HepG2 (cell line): ENCODE measurements at regions not wholly inside any gene's neighbourhood (a gene's known extent, or its start where the extent isn't known, plus 50 kb on each side); places are given as distances from the start of the nearest gene placed in this dataset.

Experiments used
- ERF ChIP-seq: IDR thresholded peaks from 2 replicates; pipeline ENCODE4 v1.6.1; 2018; ENCODE audit warnings: missing biosample characterization, missing genetic modification reagents
- RELA ChIP-seq: sonication (generic); formaldehyde crosslinking; IDR thresholded peaks from 2 replicates; pipeline ENCODE4 v1.4.0; 2020; ENCODE audit warnings: missing genetic modification reagents
- REXO4 ChIP-seq: sonication (generic); formaldehyde crosslinking; IDR thresholded peaks from 2 replicates; pipeline ENCODE4 v1.8.0; 2022; ENCODE audit warnings: missing genetic modification reagents, mild to moderate bottlenecking, borderline replicate concordance
- TCF12 ChIP-seq, 2 experiments: fragments of 450-650 bp in 1 of 2; sonication (generic) in 1 of 2; formaldehyde crosslinking in 1 of 2; IDR thresholded peaks; 2 replicates each; pipeline versions ENCODE4 v1.6.1 to v1.8.0; 2017 to 2022; ENCODE audit warnings: antibody characterized with exemption in 1 of 2, mild to moderate bottlenecking in 1 of 2, missing genetic modification reagents in 1 of 2, moderate library complexity in 1 of 2
- ZFP1 ChIP-seq: IDR thresholded peaks from 2 replicates; pipeline ENCODE4 v1.6.1; 2016
- ZFX ChIP-seq: sonication (generic); formaldehyde crosslinking; IDR thresholded peaks from 2 replicates; pipeline ENCODE4 v1.4.0; 2020; ENCODE audit warnings: mild to moderate bottlenecking, low read depth, missing genetic modification reagents, moderate library complexity
- ZNF121 ChIP-seq: sonication (generic); formaldehyde crosslinking; IDR thresholded peaks from 2 replicates; pipeline ENCODE4 v1.5.0; 2020; ENCODE audit warnings: mild to moderate bottlenecking, missing genetic modification reagents
- ZNF276 ChIP-seq: sonication (generic); formaldehyde crosslinking; IDR thresholded peaks from 2 replicates; pipeline ENCODE4 v1.4.0; 2020; ENCODE audit warnings: mild to moderate bottlenecking, low read depth, missing genetic modification reagents
- ZNF710 ChIP-seq: sonication (generic); formaldehyde crosslinking; IDR thresholded peaks from 2 replicates; pipeline ENCODE4 v1.5.0; 2020; ENCODE audit warnings: mild to moderate bottlenecking, missing genetic modification reagents, borderline replicate concordance
- TF ChIP-seq, protein P1 (sequence below): sonication (generic); formaldehyde crosslinking; IDR thresholded peaks from 2 replicates; pipeline ENCODE4 v1.4.0; 2020; ENCODE audit warnings: mild to moderate bottlenecking, missing genetic modification reagents
- TF ChIP-seq, protein P2 (sequence below): sonication (generic); formaldehyde crosslinking; IDR thresholded peaks from 2 replicates; pipeline ENCODE4 v1.9.0; 2021; ENCODE audit warnings: mild to moderate bottlenecking, missing genetic modification reagents

GRCh38 chr18:55863876-55864275 lies 275.9 kb upstream of the TCF4 start (continued):
- TF ChIP-seq ZNF276 (no peak), REXO4 (CRISPR knock-in tag) (no peak), RELA (no peak), TCF12 (IDR thresholded peaks at IDR 0.05) (no peak), TCF12 (CRISPR knock-in tag; IDR thresholded peaks at IDR 0.05) (no peak), ZNF121 (no peak), ZFP1 (CRISPR knock-in tag) (no peak), ZNF710 (no peak), ZFX (CRISPR knock-in tag) (no peak), ERF (CRISPR knock-in tag) (no peak)
- TF ChIP-seq, protein P1, sequence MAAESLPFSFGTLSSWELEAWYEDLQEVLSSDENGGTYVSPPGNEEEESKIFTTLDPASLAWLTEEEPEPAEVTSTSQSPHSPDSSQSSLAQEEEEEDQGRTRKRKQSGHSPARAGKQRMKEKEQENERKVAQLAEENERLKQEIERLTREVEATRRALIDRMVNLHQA = no peak
- TF ChIP-seq, protein P2, sequence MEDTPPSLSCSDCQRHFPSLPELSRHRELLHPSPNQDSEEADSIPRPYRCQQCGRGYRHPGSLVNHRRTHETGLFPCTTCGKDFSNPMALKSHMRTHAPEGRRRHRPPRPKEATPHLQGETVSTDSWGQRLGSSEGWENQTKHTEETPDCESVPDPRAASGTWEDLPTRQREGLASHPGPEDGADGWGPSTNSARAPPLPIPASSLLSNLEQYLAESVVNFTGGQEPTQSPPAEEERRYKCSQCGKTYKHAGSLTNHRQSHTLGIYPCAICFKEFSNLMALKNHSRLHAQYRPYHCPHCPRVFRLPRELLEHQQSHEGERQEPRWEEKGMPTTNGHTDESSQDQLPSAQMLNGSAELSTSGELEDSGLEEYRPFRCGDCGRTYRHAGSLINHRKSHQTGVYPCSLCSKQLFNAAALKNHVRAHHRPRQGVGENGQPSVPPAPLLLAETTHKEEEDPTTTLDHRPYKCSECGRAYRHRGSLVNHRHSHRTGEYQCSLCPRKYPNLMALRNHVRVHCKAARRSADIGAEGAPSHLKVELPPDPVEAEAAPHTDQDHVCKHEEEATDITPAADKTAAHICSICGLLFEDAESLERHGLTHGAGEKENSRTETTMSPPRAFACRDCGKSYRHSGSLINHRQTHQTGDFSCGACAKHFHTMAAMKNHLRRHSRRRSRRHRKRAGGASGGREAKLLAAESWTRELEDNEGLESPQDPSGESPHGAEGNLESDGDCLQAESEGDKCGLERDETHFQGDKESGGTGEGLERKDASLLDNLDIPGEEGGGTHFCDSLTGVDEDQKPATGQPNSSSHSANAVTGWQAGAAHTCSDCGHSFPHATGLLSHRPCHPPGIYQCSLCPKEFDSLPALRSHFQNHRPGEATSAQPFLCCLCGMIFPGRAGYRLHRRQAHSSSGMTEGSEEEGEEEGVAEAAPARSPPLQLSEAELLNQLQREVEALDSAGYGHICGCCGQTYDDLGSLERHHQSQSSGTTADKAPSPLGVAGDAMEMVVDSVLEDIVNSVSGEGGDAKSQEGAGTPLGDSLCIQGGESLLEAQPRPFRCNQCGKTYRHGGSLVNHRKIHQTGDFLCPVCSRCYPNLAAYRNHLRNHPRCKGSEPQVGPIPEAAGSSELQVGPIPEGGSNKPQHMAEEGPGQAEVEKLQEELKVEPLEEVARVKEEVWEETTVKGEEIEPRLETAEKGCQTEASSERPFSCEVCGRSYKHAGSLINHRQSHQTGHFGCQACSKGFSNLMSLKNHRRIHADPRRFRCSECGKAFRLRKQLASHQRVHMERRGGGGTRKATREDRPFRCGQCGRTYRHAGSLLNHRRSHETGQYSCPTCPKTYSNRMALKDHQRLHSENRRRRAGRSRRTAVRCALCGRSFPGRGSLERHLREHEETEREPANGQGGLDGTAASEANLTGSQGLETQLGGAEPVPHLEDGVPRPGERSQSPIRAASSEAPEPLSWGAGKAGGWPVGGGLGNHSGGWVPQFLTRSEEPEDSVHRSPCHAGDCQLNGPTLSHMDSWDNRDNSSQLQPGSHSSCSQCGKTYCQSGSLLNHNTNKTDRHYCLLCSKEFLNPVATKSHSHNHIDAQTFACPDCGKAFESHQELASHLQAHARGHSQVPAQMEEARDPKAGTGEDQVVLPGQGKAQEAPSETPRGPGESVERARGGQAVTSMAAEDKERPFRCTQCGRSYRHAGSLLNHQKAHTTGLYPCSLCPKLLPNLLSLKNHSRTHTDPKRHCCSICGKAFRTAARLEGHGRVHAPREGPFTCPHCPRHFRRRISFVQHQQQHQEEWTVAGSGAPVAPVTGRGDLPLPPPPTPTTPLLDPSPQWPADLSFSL = no peak
